ENCODE measurements at regions not wholly inside any gene's neighbourhood (a gene's known extent, or its start where the extent isn't known, plus 50 kb on each side); places are given as distances from the start of the nearest gene placed in this dataset.
"Not testable (repeated sequence)": the region's sequence is repeated elsewhere in the genome, so short reads cannot be mapped to it uniquely, and the experiment has no call there.

DNA sequence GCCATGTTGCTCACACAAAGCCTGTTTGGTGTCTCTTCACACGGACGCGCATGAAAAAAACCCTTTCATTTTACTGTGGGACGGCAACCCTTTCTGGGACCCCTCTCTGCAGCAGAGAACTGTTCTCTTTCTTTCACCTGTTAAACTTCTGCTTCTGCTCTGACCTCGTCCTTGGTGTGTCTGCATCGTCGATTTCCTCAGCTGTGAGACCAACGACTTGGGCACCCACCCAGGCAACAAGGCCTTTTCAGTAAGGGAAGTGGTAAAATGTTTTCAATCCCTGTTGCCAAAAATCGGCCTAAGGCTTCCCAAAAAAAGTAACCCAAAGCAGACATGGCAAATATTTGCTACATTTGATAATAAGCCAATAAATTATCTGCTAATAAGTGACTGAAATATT is 515.3 kb downstream of the IRS2 start:
- no peak for DNase-seq

DNA sequence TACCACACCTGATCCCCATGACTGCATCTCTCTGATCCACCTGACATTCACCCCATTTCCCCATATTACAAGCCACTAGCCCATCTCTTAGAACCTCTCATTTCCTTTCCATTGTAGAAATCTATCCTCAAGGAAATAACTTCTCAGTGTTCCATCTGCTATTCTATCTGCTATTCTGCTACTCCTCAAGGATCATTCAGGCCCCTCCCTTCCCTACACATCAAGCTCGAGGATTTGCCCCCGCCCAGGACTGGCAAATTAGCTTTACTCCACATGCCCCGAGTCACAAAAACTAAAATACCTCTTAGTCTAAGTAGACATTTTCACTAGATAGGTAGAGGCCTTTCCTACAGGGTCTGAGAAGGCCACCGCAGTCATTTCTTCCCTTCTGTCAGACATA is 517.0 kb downstream of the IRS2 start:
- not testable (repeated sequence) for DNase-seq

DNA sequence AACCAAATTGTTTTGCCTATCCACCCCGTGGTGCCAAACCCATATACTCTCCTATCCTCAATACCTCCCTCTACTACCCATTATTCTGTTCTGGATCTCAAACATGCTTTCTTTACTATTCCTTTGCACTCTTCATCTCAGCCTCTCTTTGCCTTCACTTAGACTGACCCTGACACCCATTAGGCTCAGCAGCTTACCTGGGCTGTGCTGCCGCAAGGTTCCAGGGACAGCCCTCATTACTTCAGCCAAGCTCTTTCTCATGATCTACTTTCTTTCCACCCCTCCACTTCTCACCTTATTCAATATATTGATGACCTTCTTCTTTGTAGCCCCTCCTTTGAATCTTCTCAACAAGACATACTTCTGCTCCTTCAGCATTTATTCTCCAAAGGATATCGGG is 517.9 kb downstream of the IRS2 start:
- not testable (repeated sequence) for DNase-seq

DNA sequence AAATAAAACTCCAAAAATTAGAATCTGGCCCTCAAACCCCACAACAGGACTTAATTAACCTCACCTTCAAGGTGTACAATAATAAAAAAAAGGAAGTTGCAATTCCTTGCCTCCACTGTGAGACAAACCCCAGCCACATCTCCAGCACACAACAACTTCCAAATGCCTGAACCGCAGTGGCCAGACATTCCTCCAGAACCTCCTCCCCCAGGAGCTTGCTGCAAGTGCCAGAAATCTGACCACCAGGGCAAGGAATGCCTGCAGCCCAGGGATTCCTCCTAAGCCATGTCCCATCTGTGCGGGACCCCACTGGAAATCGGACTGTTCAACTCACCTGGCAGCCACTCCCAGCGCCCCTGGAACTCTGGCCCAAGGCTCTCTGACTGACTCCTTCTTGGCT is 519.0 kb downstream of the IRS2 start:
- not testable (repeated sequence) for DNase-seq

- DNase-seq, result not testable (repeated sequence)
Observed at GRCh38 chr13:109265438-109265742, 521.0 kb downstream of the IRS2 start.

DNA sequence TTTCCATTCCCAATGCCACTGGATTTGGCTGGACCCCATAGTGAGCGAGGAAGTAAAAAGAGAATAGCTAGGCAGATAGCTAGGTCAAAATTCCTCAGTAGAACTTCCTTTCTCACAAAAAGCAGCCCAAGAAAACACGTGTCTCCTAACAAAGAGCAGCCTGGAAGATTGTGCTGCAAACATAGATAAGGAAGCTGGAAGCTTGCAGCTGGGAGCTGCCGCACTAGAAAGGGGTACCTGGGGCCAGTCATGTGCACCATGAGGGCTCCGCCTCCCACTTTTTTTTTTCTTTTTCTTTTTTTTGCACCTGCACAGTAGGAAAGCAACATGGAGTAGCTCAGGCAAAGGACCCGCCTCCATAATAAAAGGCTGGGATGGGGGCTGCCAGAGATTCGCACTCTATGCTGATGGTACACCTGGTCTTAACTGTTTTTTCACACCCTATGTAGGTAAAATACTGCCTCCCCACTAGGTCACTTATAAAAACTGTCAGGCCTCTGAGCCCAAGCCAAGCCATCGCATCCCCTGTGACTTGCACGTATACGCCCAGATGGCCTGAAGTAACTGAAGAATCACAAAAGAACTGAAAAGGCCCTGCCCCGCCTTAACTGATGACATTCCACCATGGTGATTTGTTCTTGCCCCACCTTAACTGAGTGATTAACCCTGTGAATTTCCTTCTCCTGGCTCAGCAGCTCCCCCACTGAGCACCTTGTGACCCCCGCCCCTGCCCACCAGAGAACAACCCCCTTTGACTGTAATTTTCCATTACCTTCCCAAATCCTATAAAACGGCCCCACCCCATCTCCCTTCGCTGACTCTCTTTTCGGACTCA is 521.6 kb downstream of the IRS2 start:
- not testable (repeated sequence) for DNase-seq

- DNase-seq, result not testable (repeated sequence)
Observed at GRCh38 chr13:109257761-109258157, 528.6 kb downstream of the IRS2 start.
